HG02588 (cell line): ENCODE measurements at regions not wholly inside any gene's neighbourhood (a gene's known extent, or its start where the extent isn't known, plus 50 kb on each side); places are given as distances from the start of the nearest gene placed in this dataset.
"Not testable (repeated sequence)": the region's sequence is repeated elsewhere in the genome, so short reads cannot be mapped to it uniquely, and the experiment has no call there.

ENCODE experiments used
- ATAC-seq: cut with Tn5 transposase; IDR thresholded peaks from one replicate; pipeline ENCODE4 v1.9.1; 2021; ENCODE audit warnings: mild to moderate bottlenecking, moderate library complexity; ENCODE audit not compliant: unreplicated experiment

- ATAC-seq, result no peak
These were observed 86.0 kb upstream of the VEPH1 start for GRCh38 chr3:157589211-157589610.

- no peak for ATAC-seq
These were observed 85.3 kb upstream of the VEPH1 start for GRCh38 chr3:157588386-157589060.

- no peak for ATAC-seq
These were observed 83.1 kb upstream of the VEPH1 start for GRCh38 chr3:157586293-157586692.

- no peak for ATAC-seq
These were observed 82.2 kb upstream of the VEPH1 start for GRCh38 chr3:157585386-157585785.

GRCh38 chr3:157582637-157582973, 79.4 kb upstream of the VEPH1 start:
- ATAC-seq, result no peak

- not testable (repeated sequence) for ATAC-seq
These were observed 78.9 kb upstream of the VEPH1 start for GRCh38 chr3:157581956-157582636.

GRCh38 chr3:157581371-157581770, 78.2 kb upstream of the VEPH1 start:
- ATAC-seq, result no peak

GRCh38 chr3:157578181-157578580, 75.0 kb upstream of the VEPH1 start:
- ATAC-seq, result no peak

GRCh38 chr3:157574531-157574930, 71.3 kb upstream of the VEPH1 start:
- no peak for ATAC-seq

GRCh38 chr3:157573780-157574378, 70.7 kb upstream of the VEPH1 start:
- no peak for ATAC-seq

- no peak for ATAC-seq
These were observed 70.1 kb upstream of the VEPH1 start for GRCh38 chr3:157573281-157573680.

GRCh38 chr3:157572559-157573270, 69.5 kb upstream of the VEPH1 start:
- peak; percentile 58 for ATAC-seq

- ATAC-seq, result no peak
These were observed 63.4 kb upstream of the VEPH1 start for GRCh38 chr3:157566596-157566995.

- ATAC-seq, result no peak
These were observed 56.2 kb upstream of the VEPH1 start for GRCh38 chr3:157559401-157559800.
